Activated T-helper 1 cell treated with anti-CD3 and anti-CD28 coated beads, Interleukin-12 subunit alpha, Interleukin-12 subunit beta, Interleukin-2, Interleukin-4 antibody, amounts not matched to agents 30 ng/mL and 10 ng/mL and 1 ng/mL, durations not matched to agents 14 hours and 24 hours and 36 hours (primary cell): ENCODE measurements at regions not wholly inside any gene's neighbourhood (a gene's known extent, or its start where the extent isn't known, plus 50 kb on each side); places are given as distances from the start of the nearest gene placed in this dataset.

Source experiments
- DNase-seq: peaks from one replicate; pipeline ENCODE4 v3.0.0; 2021; ENCODE audit warnings: low spot score
- H3K27ac Mint-ChIP-seq: one replicate; pipeline ENCODE4 v1.8.0; 2021; ENCODE audit warnings: mild to moderate bottlenecking, mixed read lengths
- H3K27me3 Mint-ChIP-seq: one replicate; pipeline ENCODE4 v1.8.0; 2022; ENCODE audit warnings: mild to moderate bottlenecking, moderate library complexity, mixed read lengths; ENCODE audit not compliant: insufficient read depth
- H3K36me3 Mint-ChIP-seq: one replicate; pipeline ENCODE4 v1.8.0; 2021; ENCODE audit warnings: low read depth, mixed read lengths
- H3K4me1 Mint-ChIP-seq: one replicate; pipeline ENCODE4 v1.8.0; 2021; ENCODE audit warnings: low read depth, mixed read lengths
- H3K4me3 Mint-ChIP-seq: one replicate; pipeline ENCODE4 v1.8.0; 2021; ENCODE audit warnings: mild to moderate bottlenecking, moderate library complexity, mixed read lengths
- H3K9me3 Mint-ChIP-seq: one replicate; pipeline ENCODE4 v1.8.0; 2021; ENCODE audit warnings: mixed read lengths
- intact Hi-C: fragments of 100-400 bp; cut with micrococcal nuclease; formaldehyde crosslinking; loops from one replicate; pipeline ENCODE4 v1.15.1; 2024

GRCh38 chr9:23557689-23558088 is 268.4 kb downstream of the ELAVL2 start:
- DNase-seq = no peak
- Mint-ChIP-seq H3K36me3 (no peaks in the 10 kb centered on the region), H3K27me3 (no peaks in the 10 kb centered on the region), H3K4me1 (no peaks in the 10 kb centered on the region), H3K27ac (no peak overlapping the region), H3K4me3 (no peak overlapping the region), H3K9me3 (peaks cover 6% of the 10 kb centered on the region)
- intact Hi-C loops = no loop called here

GRCh38 chr9:23559522-23559921 is 266.5 kb downstream of the ELAVL2 start:
- intact Hi-C loops = no loop called here
- no peaks in the 10 kb centered on the region for H3K4me1 Mint-ChIP-seq
- no peak overlapping the region for H3K4me3 Mint-ChIP-seq
- H3K27me3 Mint-ChIP-seq = no peaks in the 10 kb centered on the region
- no peak overlapping the region for H3K27ac Mint-ChIP-seq
- no peaks in the 10 kb centered on the region for H3K36me3 Mint-ChIP-seq
- peaks cover 10% of the 10 kb centered on the region for H3K9me3 Mint-ChIP-seq
- DNase-seq = no peak

- intact Hi-C loops = no loop called here
- Mint-ChIP-seq H3K27ac (no peak overlapping the region), H3K4me3 (no peak overlapping the region), H3K4me1 (no peaks in the 10 kb centered on the region), H3K36me3 (no peaks in the 10 kb centered on the region), H3K9me3 (peaks cover 3% of the 10 kb centered on the region), H3K27me3 (no peaks in the 10 kb centered on the region)
- DNase-seq = no peak
These were observed 262.5 kb downstream of the ELAVL2 start for GRCh38 chr9:23563517-23563916.

- DNase-seq = no peak
- peaks cover 8% of the 10 kb centered on the region for H3K9me3 Mint-ChIP-seq
- no peak overlapping the region for H3K27ac Mint-ChIP-seq
- H3K4me1 Mint-ChIP-seq = no peaks in the 10 kb centered on the region
- H3K4me3 Mint-ChIP-seq = no peak overlapping the region
- no peaks in the 10 kb centered on the region for H3K27me3 Mint-ChIP-seq
- H3K36me3 Mint-ChIP-seq = no peaks in the 10 kb centered on the region
- intact Hi-C loops = no loop called here
These were observed 258.4 kb downstream of the ELAVL2 start for GRCh38 chr9:23567516-23568165.

- intact Hi-C loops = no loop called here
- Mint-ChIP-seq H3K4me3 (no peak overlapping the region), H3K27ac (no peak overlapping the region), H3K36me3 (no peaks in the 10 kb centered on the region), H3K9me3 (peaks cover 5% of the 10 kb centered on the region), H3K4me1 (no peaks in the 10 kb centered on the region), H3K27me3 (no peaks in the 10 kb centered on the region)
- no peak for DNase-seq
These were observed 254.5 kb downstream of the ELAVL2 start for GRCh38 chr9:23571414-23572104.

GRCh38 chr9:23573800-23574199 is 252.2 kb downstream of the ELAVL2 start:
- no peaks in the 10 kb centered on the region for H3K4me1 Mint-ChIP-seq
- intact Hi-C loops = no loop called here
- no peak overlapping the region for H3K4me3 Mint-ChIP-seq
- H3K27me3 Mint-ChIP-seq = no peaks in the 10 kb centered on the region
- no peaks in the 10 kb centered on the region for H3K36me3 Mint-ChIP-seq
- no peak for DNase-seq
- peaks cover 5% of the 10 kb centered on the region for H3K9me3 Mint-ChIP-seq
- H3K27ac Mint-ChIP-seq = no peak overlapping the region

- no peak for DNase-seq
- Mint-ChIP-seq H3K4me3 (no peak overlapping the region), H3K27me3 (no peaks in the 10 kb centered on the region), H3K27ac (no peak overlapping the region), H3K36me3 (no peaks in the 10 kb centered on the region), H3K9me3 (no peaks in the 10 kb centered on the region), H3K4me1 (no peaks in the 10 kb centered on the region)
- intact Hi-C loops = no loop called here
These were observed 248.4 kb downstream of the ELAVL2 start for GRCh38 chr9:23577611-23578010.

- no peak for DNase-seq
- intact Hi-C loops = no loop called here
- Mint-ChIP-seq H3K36me3 (no peaks in the 10 kb centered on the region), H3K4me3 (no peak overlapping the region), H3K4me1 (no peaks in the 10 kb centered on the region), H3K9me3 (peaks cover 5% of the 10 kb centered on the region), H3K27ac (no peak overlapping the region), H3K27me3 (no peaks in the 10 kb centered on the region)
These were observed 244.1 kb downstream of the ELAVL2 start for GRCh38 chr9:23581931-23582330.

GRCh38 chr9:23582836-23583235 is 243.2 kb downstream of the ELAVL2 start:
- Mint-ChIP-seq H3K9me3 (peaks cover 5% of the 10 kb centered on the region), H3K4me1 (no peaks in the 10 kb centered on the region), H3K4me3 (no peak overlapping the region), H3K27me3 (no peaks in the 10 kb centered on the region), H3K27ac (no peak overlapping the region), H3K36me3 (no peaks in the 10 kb centered on the region)
- no peak for DNase-seq
- intact Hi-C loops = no loop called here

GRCh38 chr9:23586906-23587305 is 239.1 kb downstream of the ELAVL2 start:
- H3K36me3 Mint-ChIP-seq = no peaks in the 10 kb centered on the region
- peaks cover 17% of the 10 kb centered on the region for H3K9me3 Mint-ChIP-seq
- no peak overlapping the region for H3K4me3 Mint-ChIP-seq
- no peak for DNase-seq
- H3K4me1 Mint-ChIP-seq = no peaks in the 10 kb centered on the region
- no peak overlapping the region for H3K27ac Mint-ChIP-seq
- H3K27me3 Mint-ChIP-seq = no peaks in the 10 kb centered on the region
- intact Hi-C loops = no loop called here

- no peaks in the 10 kb centered on the region for H3K36me3 Mint-ChIP-seq
- no peaks in the 10 kb centered on the region for H3K4me1 Mint-ChIP-seq
- DNase-seq = no peak
- H3K4me3 Mint-ChIP-seq = no peak overlapping the region
- no peaks in the 10 kb centered on the region for H3K27me3 Mint-ChIP-seq
- intact Hi-C loops = no loop called here
- no peak overlapping the region for H3K27ac Mint-ChIP-seq
- peaks cover 17% of the 10 kb centered on the region for H3K9me3 Mint-ChIP-seq
These were observed 238.6 kb downstream of the ELAVL2 start for GRCh38 chr9:23587433-23587832.

GRCh38 chr9:23587903-23588302 is 238.1 kb downstream of the ELAVL2 start:
- H3K4me3 Mint-ChIP-seq = no peak overlapping the region
- intact Hi-C loops = no loop called here
- DNase-seq = no peak
- peaks cover 17% of the 10 kb centered on the region for H3K9me3 Mint-ChIP-seq
- no peak overlapping the region for H3K27ac Mint-ChIP-seq
- no peaks in the 10 kb centered on the region for H3K36me3 Mint-ChIP-seq
- H3K27me3 Mint-ChIP-seq = no peaks in the 10 kb centered on the region
- H3K4me1 Mint-ChIP-seq = no peaks in the 10 kb centered on the region

GRCh38 chr9:23590276-23591000 is 235.6 kb downstream of the ELAVL2 start:
- intact Hi-C loops = no loop called here
- H3K9me3 Mint-ChIP-seq = peaks cover 12% of the 10 kb centered on the region
- H3K27ac Mint-ChIP-seq = no peak overlapping the region
- no peak overlapping the region for H3K4me3 Mint-ChIP-seq
- no peak for DNase-seq
- no peaks in the 10 kb centered on the region for H3K36me3 Mint-ChIP-seq
- no peaks in the 10 kb centered on the region for H3K4me1 Mint-ChIP-seq
- H3K27me3 Mint-ChIP-seq = no peaks in the 10 kb centered on the region
